ENCODE measurements at regions not wholly inside any gene's neighbourhood (a gene's known extent, or its start where the extent isn't known, plus 50 kb on each side); places are given as distances from the start of the nearest gene placed in this dataset.

DNA sequence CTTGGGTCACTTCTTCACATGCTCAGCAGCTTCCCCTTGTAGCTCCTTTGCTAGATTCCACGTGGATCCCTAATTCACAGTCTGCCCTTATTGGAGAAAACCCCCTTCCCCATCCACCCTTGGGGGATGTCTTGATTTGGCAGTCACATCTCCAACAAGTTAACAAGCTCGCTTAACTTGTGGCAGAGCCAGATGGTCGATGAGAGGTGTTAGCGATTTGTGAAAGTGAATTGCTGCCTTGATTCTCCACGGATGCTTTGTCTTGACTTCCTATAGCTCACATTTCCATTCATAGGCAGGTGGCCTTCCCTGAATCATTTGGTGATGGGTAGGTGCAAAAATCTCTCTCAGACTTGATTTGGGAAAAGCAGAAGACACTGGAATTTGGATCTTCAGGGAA lies 387.9 kb downstream of the TCERG1L start:
- in situ Hi-C loops (cut with MboI; ENCODE audit: low sequenced_read_pairs in 4 of 4) (no loop called here), intact Hi-C loops (cut with DNase I; ENCODE audit: low total_unique reads) (no loop called here)
- no peak for TF ChIP-seq CTCF (IDR thresholded peaks at IDR 0.05 in 4 of 5, conservative IDR thresholded peaks at IDR 0.05 in 1 of 5)
- no peak for TF ChIP-seq POLR2A (IDR thresholded peaks at IDR 0.05)
- no peaks in the 10 kb centered on the region for H3K4me1 ChIP-seq
- H3K4me3 ChIP-seq: no peak overlapping the region
- H3K9me3 ChIP-seq: no peaks in the 10 kb centered on the region
- H3K27ac ChIP-seq: no peak overlapping the region
- no peaks in the 10 kb centered on the region for H3K36me3 ChIP-seq
- no peak for ATAC-seq
- no peak for DNase-seq
- H3K27me3 ChIP-seq: peaks cover 0 to 3% (median 0%) of the 10 kb centered on the region in 3 donors

DNA sequence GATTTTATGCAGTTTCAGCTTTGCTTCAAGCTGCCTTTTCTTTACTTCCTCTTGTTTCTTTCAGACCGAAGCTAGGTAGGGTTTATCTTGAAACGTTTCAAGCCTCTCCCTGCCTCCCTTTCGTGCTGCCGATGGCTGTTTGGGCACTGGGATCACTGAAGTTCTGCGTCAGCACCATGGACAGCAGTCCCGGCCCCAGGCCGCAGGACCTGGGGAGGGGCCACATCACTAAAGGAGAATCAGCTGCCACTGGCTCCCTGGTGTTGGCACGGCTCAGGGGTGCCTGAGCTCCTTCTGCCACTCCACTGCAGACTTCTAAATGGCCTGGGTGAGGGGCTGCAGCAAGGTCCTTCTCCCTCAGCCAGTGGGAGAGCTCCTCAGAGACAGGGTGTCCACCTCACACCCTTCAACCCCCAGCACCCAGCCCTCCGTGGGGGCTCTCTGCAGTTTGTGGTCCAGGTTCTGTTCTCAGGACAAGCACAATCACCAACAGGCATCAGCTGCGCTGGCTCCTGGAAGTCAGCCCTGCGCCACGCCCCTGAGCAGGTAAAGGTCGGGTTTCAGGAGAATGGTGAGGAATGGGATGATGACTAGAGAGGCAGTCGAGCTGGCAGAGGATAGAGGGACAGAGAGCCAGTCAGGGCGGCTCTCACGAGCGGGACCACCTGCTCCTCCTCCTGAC lies 387.2 kb downstream of the TCERG1L start:
- Histone ChIP-seq H3K36me3 (no peaks in the 10 kb centered on the region), H3K27me3 (peaks cover 0 to 3% (median 0%) of the 10 kb centered on the region in 3 donors), H3K9me3 (no peaks in the 10 kb centered on the region), H3K27ac (no peak overlapping the region), H3K4me1 (no peaks in the 10 kb centered on the region), H3K4me3 (no peak overlapping the region)
- in situ Hi-C loops (cut with MboI; ENCODE audit: low sequenced_read_pairs in 4 of 4): no loop called here
- intact Hi-C loops (cut with DNase I; ENCODE audit: low total_unique reads): no loop called here
- ATAC-seq (no peak), DNase-seq (no peak)
- TF ChIP-seq CTCF (IDR thresholded peaks at IDR 0.05 in 4 of 5, conservative IDR thresholded peaks at IDR 0.05 in 1 of 5) (no peak), POLR2A (IDR thresholded peaks at IDR 0.05) (no peak)

DNA sequence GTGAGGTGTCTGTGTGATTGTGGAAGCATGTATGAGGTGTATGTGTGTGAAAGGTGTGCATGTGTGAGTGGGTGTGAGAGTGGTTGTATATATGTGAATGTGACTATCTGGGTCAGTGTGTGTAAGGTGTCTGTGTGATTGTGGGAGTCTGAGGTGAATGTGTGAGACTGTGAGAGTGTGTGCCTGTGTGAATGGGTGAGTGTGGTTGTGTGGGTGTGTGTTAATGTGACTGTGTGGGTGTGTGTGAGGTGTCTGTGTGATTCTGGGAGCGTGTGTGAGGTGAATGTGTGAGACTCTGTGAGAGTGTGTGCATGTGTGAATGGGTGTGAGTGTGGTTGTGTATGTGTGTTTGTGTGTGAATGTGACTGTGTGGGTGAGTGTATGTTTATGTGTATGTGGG lies 385.1 kb downstream of the TCERG1L start:
- Histone ChIP-seq H3K9me3 (no peaks in the 10 kb centered on the region), H3K4me1 (no peaks in the 10 kb centered on the region), H3K36me3 (no peaks in the 10 kb centered on the region), H3K27me3 (peaks cover 0 to 3% (median 0%) of the 10 kb centered on the region in 3 donors), H3K4me3 (no peak overlapping the region), H3K27ac (no peak overlapping the region)
- in situ Hi-C loops (cut with MboI; ENCODE audit: low sequenced_read_pairs in 4 of 4): no loop called here
- DNase-seq (no peak), ATAC-seq (no peak)
- TF ChIP-seq POLR2A (IDR thresholded peaks at IDR 0.05) (no peak), CTCF (IDR thresholded peaks at IDR 0.05 in 4 of 5, conservative IDR thresholded peaks at IDR 0.05 in 1 of 5) (no peak)
- intact Hi-C loops (cut with DNase I; ENCODE audit: low total_unique reads): no loop called here

DNA sequence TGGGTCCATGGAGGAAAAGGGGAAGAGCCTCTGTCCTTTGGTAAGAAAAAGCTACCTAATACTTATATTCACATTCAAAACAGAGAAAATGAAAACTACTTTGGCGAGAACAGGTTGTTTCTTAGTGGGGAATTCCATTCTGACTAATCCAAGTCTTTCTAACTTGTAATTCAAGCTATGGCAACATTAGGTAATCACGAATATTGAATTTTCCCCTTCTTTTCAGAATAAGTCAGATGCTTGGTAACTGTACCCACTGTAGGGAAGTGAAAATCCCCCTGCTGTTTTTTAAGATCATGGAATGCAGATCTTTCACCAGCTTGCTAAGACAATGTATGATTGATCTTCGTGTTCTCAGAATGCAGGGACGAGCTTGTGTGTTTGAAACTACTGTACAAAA lies 384.4 kb downstream of the TCERG1L start:
- TF ChIP-seq POLR2A (IDR thresholded peaks at IDR 0.05) (no peak), CTCF (IDR thresholded peaks at IDR 0.05 in 4 of 5, conservative IDR thresholded peaks at IDR 0.05 in 1 of 5) (no peak)
- ATAC-seq (no peak), DNase-seq (no peak)
- Histone ChIP-seq H3K27ac (no peak overlapping the region), H3K4me1 (no peaks in the 10 kb centered on the region), H3K9me3 (no peaks in the 10 kb centered on the region), H3K27me3 (peaks cover 0 to 3% (median 0%) of the 10 kb centered on the region in 3 donors), H3K36me3 (no peaks in the 10 kb centered on the region), H3K4me3 (no peak overlapping the region)
- in situ Hi-C loops (cut with MboI; ENCODE audit: low sequenced_read_pairs in 4 of 4): no loop called here
- intact Hi-C loops (cut with DNase I; ENCODE audit: low total_unique reads): no loop called here

GRCh38 chr10:130928306-130928705 lies 383.2 kb downstream of the TCERG1L start:
- ATAC-seq: no peak
- Histone ChIP-seq H3K9me3 (no peaks in the 10 kb centered on the region), H3K4me3 (no peak overlapping the region), H3K36me3 (no peaks in the 10 kb centered on the region), H3K27ac (no peak overlapping the region), H3K4me1 (no peaks in the 10 kb centered on the region), H3K27me3 (peaks cover 0 to 3% (median 0%) of the 10 kb centered on the region in 3 donors)
- TF ChIP-seq POLR2A (IDR thresholded peaks at IDR 0.05) (no peak), CTCF (IDR thresholded peaks at IDR 0.05 in 4 of 5, conservative IDR thresholded peaks at IDR 0.05 in 1 of 5) (no peak)
- DNase-seq: no peak
- intact Hi-C loops (cut with DNase I; ENCODE audit: low total_unique reads): no loop called here
- in situ Hi-C loops (cut with MboI; ENCODE audit: low sequenced_read_pairs in 4 of 4): no loop called here
